Lower leg skin (tissue), 4 donors: ENCODE measurements at regions not wholly inside any gene's neighbourhood (a gene's known extent, or its start where the extent isn't known, plus 50 kb on each side); places are given as distances from the start of the nearest gene placed in this dataset.

ENCODE experiments used
- DNase-seq, 2 donors: peaks; one replicate each; pipeline ENCODE4 v3.0.0-alpha.2; 2019; ENCODE audit warnings: low spot score in 2 of 2
- H3K4me3 ChIP-seq: fragments of 200-600 bp; sonication (generic); 2 replicates; pipeline ENCODE4 v1.5.1; 2017; ENCODE audit warnings: mild to moderate bottlenecking, low read depth; ENCODE audit not compliant: poor library complexity, severe bottlenecking
- CTCF ChIP-seq, 3 donors: fragments of 450-650 bp; IDR thresholded peaks; one replicate each; pipeline ENCODE4 v1.5.1; 2016; ENCODE audit warnings: antibody characterized with exemption in 3 of 3, mild to moderate bottlenecking in 3 of 3, moderate library complexity in 2 of 3
- POLR2A ChIP-seq, 2 donors: fragments of 450-650 bp; IDR thresholded peaks; one replicate each; pipeline ENCODE4 v1.6.1; 2016 to 2017; ENCODE audit warnings: antibody characterized with exemption in 2 of 2, mild to moderate bottlenecking in 1 of 2, moderate library complexity in 1 of 2
- WGBS, 2 donors: methylation state at CpG; one replicate each; pipeline ENCODE4 v1.1.5; 2018; 5-methylcytosine and 5-hydroxymethylcytosine counted together
- intact Hi-C: fragments of 100-400 bp; cut with DNase I; formaldehyde crosslinking; loops from one replicate; pipeline ENCODE4 v1.15.0; 2023; ENCODE audit warnings: low total_unique reads

- H3K4me3 ChIP-seq, result no peak overlapping the region
- TF ChIP-seq POLR2A (IDR thresholded peaks at IDR 0.05) (no peak), CTCF (IDR thresholded peaks at IDR 0.05) (no peak)
- WGBS, 2 donors, result 58 to 62% methylated on average over 7 of the region's 7 CpGs
- intact Hi-C loops, result no loop called here
- DNase-seq, result no peak
Measured at GRCh38 chr2:21633911-21634310, 510.1 kb downstream of the TDRD15 start.

DNA sequence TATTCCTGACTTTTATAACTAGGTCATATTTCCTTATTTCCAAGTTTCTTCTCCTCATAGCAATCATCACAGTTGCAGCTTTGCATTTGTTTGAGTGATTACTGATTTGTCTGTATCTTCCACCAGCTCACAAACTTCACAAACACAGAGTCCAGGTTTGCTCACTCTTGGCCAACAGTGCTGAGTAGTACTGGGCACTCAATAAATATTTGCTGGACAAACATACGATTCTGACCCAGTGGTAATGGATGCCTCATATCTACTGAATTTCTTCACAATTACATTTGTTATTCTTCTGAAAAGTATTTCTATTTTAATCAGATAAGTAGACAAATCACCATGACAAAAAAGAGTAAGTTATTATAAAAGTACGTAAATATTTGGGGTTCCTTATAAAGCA is 516.3 kb downstream of the TDRD15 start:
- no peak overlapping the region for H3K4me3 ChIP-seq
- TF ChIP-seq CTCF (IDR thresholded peaks at IDR 0.05), result no peak
- TF ChIP-seq POLR2A (IDR thresholded peaks at IDR 0.05), result no peak
- intact Hi-C loops, result no loop called here
- 96 to 97% methylated on average over 2 of the region's 2 CpGs for WGBS, 2 donors
- DNase-seq, result no peak

DNA sequence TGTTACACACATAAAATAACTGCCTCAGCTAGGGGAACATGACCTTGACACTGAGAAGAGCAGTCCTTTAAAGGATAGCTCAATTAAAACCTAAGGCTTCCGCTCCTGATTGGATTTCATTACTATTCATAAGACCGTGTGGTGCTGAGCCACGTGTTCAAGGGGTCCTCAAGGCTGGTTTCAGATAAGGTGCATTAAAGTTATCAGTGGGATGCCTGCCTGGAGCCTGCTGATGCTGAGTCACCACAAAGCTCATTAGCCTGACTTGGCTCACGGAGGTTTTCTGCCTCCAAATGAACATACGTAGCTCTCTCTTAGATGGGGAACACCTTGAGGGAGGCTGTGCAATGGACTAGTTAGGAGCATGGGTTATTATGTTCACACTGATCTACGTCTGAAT is 518.9 kb downstream of the TDRD15 start:
- no peak for TF ChIP-seq POLR2A (IDR thresholded peaks at IDR 0.05)
- no peak for TF ChIP-seq CTCF (IDR thresholded peaks at IDR 0.05)
- intact Hi-C loops, result no loop called here
- 66 to 71% methylated on average over 6 of the region's 6 CpGs for WGBS, 2 donors
- no peak for DNase-seq
- no peak overlapping the region for H3K4me3 ChIP-seq

- H3K4me3 ChIP-seq, result no peak overlapping the region
- WGBS, 2 donors, result 89 to 91% methylated on average over 1 of the region's 1 CpG
- no peak for DNase-seq
- intact Hi-C loops, result no loop called here
- TF ChIP-seq CTCF (IDR thresholded peaks at IDR 0.05) (no peak), POLR2A (IDR thresholded peaks at IDR 0.05) (no peak)
Measured at GRCh38 chr2:21643180-21643579, 519.4 kb downstream of the TDRD15 start.

DNA sequence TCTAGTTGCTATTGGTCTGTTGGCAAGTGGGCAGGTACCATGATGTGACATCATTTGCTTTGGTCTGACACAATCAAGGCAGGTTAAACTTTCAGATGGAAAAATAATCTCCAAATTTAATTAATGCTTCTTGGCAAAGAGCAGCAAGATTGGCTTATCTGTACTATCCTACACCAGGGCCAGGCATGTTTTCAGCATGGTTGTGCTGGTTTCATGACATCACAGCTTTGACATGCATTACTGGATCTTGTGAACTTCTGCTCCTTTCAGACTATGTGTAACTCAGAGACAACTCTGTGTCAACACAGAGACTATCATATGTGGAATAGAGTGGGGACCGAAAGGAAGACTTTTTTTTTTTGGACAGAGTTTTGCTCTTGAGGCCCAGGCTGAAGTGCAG is 520.5 kb downstream of the TDRD15 start:
- WGBS, 2 donors, result 41 to 44% methylated on average over 1 of the region's 1 CpG
- no peak for TF ChIP-seq CTCF (IDR thresholded peaks at IDR 0.05)
- no peak for TF ChIP-seq POLR2A (IDR thresholded peaks at IDR 0.05)
- intact Hi-C loops, result no loop called here
- no peak for DNase-seq
- H3K4me3 ChIP-seq, result no peak overlapping the region

DNA sequence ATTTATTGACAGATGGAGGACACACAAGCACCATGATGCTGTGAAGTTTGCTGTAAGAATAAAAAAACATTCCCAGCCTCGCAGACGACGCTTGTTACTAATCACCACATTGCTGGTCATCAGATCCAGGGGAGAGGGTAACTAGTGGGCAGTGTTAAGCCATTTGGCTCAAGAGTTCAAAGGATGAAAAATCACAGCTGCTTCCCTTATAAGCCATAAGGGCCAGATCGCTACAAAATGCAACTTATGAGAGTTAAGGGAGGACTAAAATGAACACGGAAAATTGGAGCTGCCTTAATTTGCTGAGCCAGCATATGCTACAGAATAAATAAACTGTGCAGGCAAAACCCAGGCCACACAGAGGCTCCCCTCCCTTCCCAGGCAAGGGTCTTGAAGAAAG is 522.6 kb downstream of the TDRD15 start:
- no peak for DNase-seq
- TF ChIP-seq POLR2A (IDR thresholded peaks at IDR 0.05) (no peak), CTCF (IDR thresholded peaks at IDR 0.05) (no peak)
- no peak overlapping the region for H3K4me3 ChIP-seq
- WGBS, 2 donors, result 71 to 77% methylated on average over 5 of the region's 5 CpGs
- intact Hi-C loops, result no loop called here
